ENCODE measurements at regions not wholly inside any gene's neighbourhood (a gene's known extent, or its start where the extent isn't known, plus 50 kb on each side); places are given as distances from the start of the nearest gene placed in this dataset.

GRCh38 chr4:127052742-127053141, 580.0 kb upstream of the INTU start:
- DNase-seq = no peak

- DNase-seq = no peak
Observed at GRCh38 chr4:127055357-127055756, 577.4 kb upstream of the INTU start.

GRCh38 chr4:127069675-127070074, 563.1 kb upstream of the INTU start:
- DNase-seq = no peak

- DNase-seq = no peak
Observed at GRCh38 chr4:127071443-127071842, 561.3 kb upstream of the INTU start.

GRCh38 chr4:127080141-127080540, 552.6 kb upstream of the INTU start:
- no peak for DNase-seq

GRCh38 chr4:127081041-127081440, 551.7 kb upstream of the INTU start:
- no peak for DNase-seq

GRCh38 chr4:127082986-127083385, 549.8 kb upstream of the INTU start:
- no peak for DNase-seq

GRCh38 chr4:127084666-127085065, 548.1 kb upstream of the INTU start:
- DNase-seq = no peak

GRCh38 chr4:127097061-127097460, 535.7 kb upstream of the INTU start:
- DNase-seq = no peak

GRCh38 chr4:127102361-127102760, 530.4 kb upstream of the INTU start:
- DNase-seq = no peak

GRCh38 chr4:127103681-127104115, 529.1 kb upstream of the INTU start:
- no peak for DNase-seq

GRCh38 chr4:127113844-127114362, 518.9 kb upstream of the INTU start:
- no peak for DNase-seq

GRCh38 chr4:127118681-127119080, 514.1 kb upstream of the INTU start:
- DNase-seq = no peak

- no peak for DNase-seq
Observed at GRCh38 chr4:127120441-127121090, 512.2 kb upstream of the INTU start.

- no peak for DNase-seq
Observed at GRCh38 chr4:127124919-127125318, 507.8 kb upstream of the INTU start.

GRCh38 chr4:127126718-127127117, 506.0 kb upstream of the INTU start:
- no peak for DNase-seq

GRCh38 chr4:127131527-127131926, 501.2 kb upstream of the INTU start:
- no peak for DNase-seq

GRCh38 chr4:127134490-127134889, 498.3 kb upstream of the INTU start:
- no peak for DNase-seq

GRCh38 chr4:127138586-127138985, 494.2 kb upstream of the INTU start:
- no peak for DNase-seq

- no peak for DNase-seq
Observed at GRCh38 chr4:127139788-127140286, 492.9 kb upstream of the INTU start.

- DNase-seq = no peak
Observed at GRCh38 chr4:127140306-127140705, 492.5 kb upstream of the INTU start.

- no peak for DNase-seq
Observed at GRCh38 chr4:127141856-127142255, 490.9 kb upstream of the INTU start.

GRCh38 chr4:127143460-127144195, 489.1 kb upstream of the INTU start:
- no peak for DNase-seq

GRCh38 chr4:127145006-127145540, 487.7 kb upstream of the INTU start:
- DNase-seq = no peak

Measured in NCI-H146 (cell line).